ENCODE measurements at regions not wholly inside any gene's neighbourhood (a gene's known extent, or its start where the extent isn't known, plus 50 kb on each side); places are given as distances from the start of the nearest gene placed in this dataset.

GRCh38 chrX:124796989-124797388 is 450.6 kb downstream of the SH2D1A start:
- no peaks in the 10 kb centered on the region for H3K36me3 ChIP-seq (replicated peaks in 1 of 2)
- intact Hi-C loops (cut with DNase I): no loop called here
- TF ChIP-seq POLR2A (IDR thresholded peaks at IDR 0.05) (no peak), CTCF (IDR thresholded peaks at IDR 0.05) (no peak)
- no peak overlapping the region for H3K27ac ChIP-seq
- H3K27me3 ChIP-seq: no peaks in the 10 kb centered on the region
- no peak for DNase-seq
- peaks cover 0 to 6% (median 0%) of the 10 kb centered on the region in 3 donors for H3K9me3 ChIP-seq (replicated peaks in 1 of 3)
- 55 to 83% (median 68%) methylated on average over 3 of the region's 3 CpGs for WGBS, 4 donors
- no peak overlapping the region for H3K4me3 ChIP-seq
- H3K4me1 ChIP-seq (replicated peaks in 1 of 2): no peaks in the 10 kb centered on the region

- H3K4me3 ChIP-seq: no peak overlapping the region
- no peaks in the 10 kb centered on the region for H3K4me1 ChIP-seq (replicated peaks in 1 of 2)
- H3K36me3 ChIP-seq (replicated peaks in 1 of 2): no peaks in the 10 kb centered on the region
- no peaks in the 10 kb centered on the region for H3K9me3 ChIP-seq (replicated peaks in 1 of 3)
- 45 to 63% (median 59%) methylated on average over 2 of the region's 2 CpGs for WGBS, 4 donors
- intact Hi-C loops (cut with DNase I): no loop called here
- TF ChIP-seq CTCF (IDR thresholded peaks at IDR 0.05) (no peak), POLR2A (IDR thresholded peaks at IDR 0.05) (no peak)
- no peak for DNase-seq
- H3K27me3 ChIP-seq: no peaks in the 10 kb centered on the region
- H3K27ac ChIP-seq: no peak overlapping the region
Observed at GRCh38 chrX:124804962-124805361, 458.6 kb downstream of the SH2D1A start.

GRCh38 chrX:124805486-124805885 is 459.1 kb downstream of the SH2D1A start:
- Histone ChIP-seq H3K27me3 (no peaks in the 10 kb centered on the region), H3K9me3 (replicated peaks in 1 of 3) (no peaks in the 10 kb centered on the region), H3K27ac (no peak overlapping the region), H3K4me1 (replicated peaks in 1 of 2) (no peaks in the 10 kb centered on the region), H3K4me3 (no peak overlapping the region), H3K36me3 (replicated peaks in 1 of 2) (no peaks in the 10 kb centered on the region)
- TF ChIP-seq CTCF (IDR thresholded peaks at IDR 0.05): no peak
- no peak for TF ChIP-seq POLR2A (IDR thresholded peaks at IDR 0.05)
- WGBS, 4 donors: 67 to 86% (median 81%) methylated on average over 1 to 4 of the region's 4 CpGs
- no peak for DNase-seq
- intact Hi-C loops (cut with DNase I): no loop called here

GRCh38 chrX:124814106-124814505 is 467.7 kb downstream of the SH2D1A start:
- Histone ChIP-seq H3K27me3 (no peaks in the 10 kb centered on the region), H3K4me1 (replicated peaks in 1 of 2) (no peaks in the 10 kb centered on the region), H3K36me3 (replicated peaks in 1 of 2) (no peaks in the 10 kb centered on the region), H3K4me3 (no peak overlapping the region), H3K9me3 (replicated peaks in 1 of 3) (no peaks in the 10 kb centered on the region), H3K27ac (no peak overlapping the region)
- no peak for DNase-seq
- WGBS, 4 donors: 75 to 100% (median 80%) methylated on average over 1 of the region's 1 CpG
- TF ChIP-seq CTCF (IDR thresholded peaks at IDR 0.05) (no peak), POLR2A (IDR thresholded peaks at IDR 0.05) (no peak)
- intact Hi-C loops (cut with DNase I): no loop called here

All from adrenal gland (tissue), 9 donors.